ENCODE measurements at regions not wholly inside any gene's neighbourhood (a gene's known extent, or its start where the extent isn't known, plus 50 kb on each side); places are given as distances from the start of the nearest gene placed in this dataset.

DNA sequence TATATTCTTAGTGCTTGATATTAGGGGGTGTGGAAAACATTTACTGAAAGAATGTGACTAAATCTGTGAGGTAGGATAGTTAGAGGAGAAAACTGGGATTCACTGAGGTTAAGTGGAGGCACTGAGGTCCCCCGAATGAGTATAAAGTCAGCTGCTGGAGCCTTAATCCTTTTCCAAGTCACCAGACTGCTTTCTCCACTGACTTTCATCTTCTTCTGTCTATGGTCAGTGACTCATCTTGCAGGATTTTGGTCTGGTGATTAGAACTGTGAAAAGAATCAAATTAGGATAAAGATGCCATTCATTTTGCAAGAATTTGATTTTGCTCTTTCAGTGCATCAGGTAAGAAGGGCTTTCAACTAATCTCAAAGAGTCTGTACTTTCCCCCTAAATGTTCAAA, 89.3 kb upstream of the ALDH1A1 start:
- Histone ChIP-seq H3K36me3 (ENCODE audit: insufficient read depth, low read length) (no peaks in the 10 kb centered on the region), H3K4me2 (ENCODE audit: low read depth, low read length, poor library complexity, severe bottlenecking) (no peak overlapping the region), H2AFZ (ENCODE audit: low read length) (no peak overlapping the region), H3K9ac (ENCODE audit: low read depth, low read length, poor library complexity, severe bottlenecking) (no peak overlapping the region), H3F3A (ENCODE audit: low read depth) (no peaks in the 10 kb centered on the region), H3K4me1 (ENCODE audit: insufficient read depth, low read length, poor library complexity, severe bottlenecking) (no peaks in the 10 kb centered on the region), H3K4me3 (ENCODE audit: low read length, poor library complexity, severe bottlenecking) (no peak overlapping the region), H3K79me2 (ENCODE audit: insufficient read depth, low read length) (no peaks in the 10 kb centered on the region), H3K9me3 (ENCODE audit: insufficient read depth, low read depth, low read length) (no peaks in the 10 kb centered on the region), H3K27me3 (ENCODE audit: insufficient read depth, low read length, poor library complexity, severe bottlenecking) (no peaks in the 10 kb centered on the region), H3K9me2 (replicated peaks; ENCODE audit: low read depth, low read length) (no peaks in the 10 kb centered on the region), H4K20me1 (ENCODE audit: insufficient read depth, low read length, poor library complexity, severe bottlenecking) (no peaks in the 10 kb centered on the region)
- no peak for TF ChIP-seq EZH2phosphoT487 (IDR thresholded peaks at IDR 0.05; ENCODE audit: borderline replicate concordance)
- TF ChIP-seq, protein P1, sequence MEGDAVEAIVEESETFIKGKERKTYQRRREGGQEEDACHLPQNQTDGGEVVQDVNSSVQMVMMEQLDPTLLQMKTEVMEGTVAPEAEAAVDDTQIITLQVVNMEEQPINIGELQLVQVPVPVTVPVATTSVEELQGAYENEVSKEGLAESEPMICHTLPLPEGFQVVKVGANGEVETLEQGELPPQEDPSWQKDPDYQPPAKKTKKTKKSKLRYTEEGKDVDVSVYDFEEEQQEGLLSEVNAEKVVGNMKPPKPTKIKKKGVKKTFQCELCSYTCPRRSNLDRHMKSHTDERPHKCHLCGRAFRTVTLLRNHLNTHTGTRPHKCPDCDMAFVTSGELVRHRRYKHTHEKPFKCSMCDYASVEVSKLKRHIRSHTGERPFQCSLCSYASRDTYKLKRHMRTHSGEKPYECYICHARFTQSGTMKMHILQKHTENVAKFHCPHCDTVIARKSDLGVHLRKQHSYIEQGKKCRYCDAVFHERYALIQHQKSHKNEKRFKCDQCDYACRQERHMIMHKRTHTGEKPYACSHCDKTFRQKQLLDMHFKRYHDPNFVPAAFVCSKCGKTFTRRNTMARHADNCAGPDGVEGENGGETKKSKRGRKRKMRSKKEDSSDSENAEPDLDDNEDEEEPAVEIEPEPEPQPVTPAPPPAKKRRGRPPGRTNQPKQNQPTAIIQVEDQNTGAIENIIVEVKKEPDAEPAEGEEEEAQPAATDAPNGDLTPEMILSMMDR (conservative IDR thresholded peaks at IDR 0.05; ENCODE audit: low read length), result no peak

DNA sequence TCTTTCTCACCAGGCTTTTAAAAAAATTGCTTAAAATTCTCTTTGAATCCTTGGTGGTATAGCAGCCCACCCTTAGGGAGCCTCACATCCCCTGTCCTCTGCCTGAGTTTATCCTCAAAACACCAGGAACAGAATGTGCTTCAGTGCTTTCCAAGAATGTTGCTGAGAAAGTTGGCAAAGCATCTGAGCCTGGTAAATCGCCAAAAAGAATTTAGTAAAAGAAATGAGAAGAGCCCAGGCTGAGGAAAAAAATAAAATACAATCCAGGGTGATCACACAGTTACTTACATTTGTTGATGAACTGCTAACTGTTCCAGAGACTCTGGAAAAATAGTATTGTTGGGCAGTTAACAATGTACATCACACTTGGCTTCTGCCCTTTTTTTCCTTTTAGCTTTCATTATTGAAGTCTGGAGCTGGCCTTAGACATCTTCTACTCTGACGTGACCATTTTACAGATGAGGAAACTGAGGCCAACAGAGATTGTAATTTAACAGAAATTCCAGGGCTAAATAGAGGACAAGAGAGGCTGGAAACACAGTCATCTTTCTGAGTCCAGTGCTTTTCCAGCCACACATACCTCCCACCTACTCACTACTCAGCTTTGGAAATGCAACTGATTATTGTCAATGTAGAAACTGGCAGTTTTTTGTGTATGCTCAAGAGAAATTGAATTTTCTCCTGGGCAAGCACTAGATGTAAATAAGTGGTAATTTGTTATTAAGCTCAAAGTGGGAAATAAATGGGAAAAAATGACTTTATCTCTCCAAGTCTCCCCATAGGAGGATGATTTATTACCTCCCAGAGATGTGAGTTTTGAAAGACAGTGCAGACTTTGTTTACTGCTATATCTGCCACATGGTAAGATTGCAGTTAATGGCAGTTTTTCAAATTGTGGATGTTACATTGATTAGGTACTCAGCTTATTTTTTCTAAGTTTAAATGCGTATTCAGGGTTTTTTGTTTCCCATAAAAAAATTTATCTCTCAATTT, 86.7 kb upstream of the ALDH1A1 start:
- Histone ChIP-seq H4K20me1 (ENCODE audit: insufficient read depth, low read length, poor library complexity, severe bottlenecking) (no peaks in the 10 kb centered on the region), H3K9me3 (ENCODE audit: insufficient read depth, low read depth, low read length) (no peaks in the 10 kb centered on the region), H2AFZ (ENCODE audit: low read length) (no peak overlapping the region), H3K4me3 (ENCODE audit: low read length, poor library complexity, severe bottlenecking) (no peak overlapping the region), H3K36me3 (ENCODE audit: insufficient read depth, low read length) (no peaks in the 10 kb centered on the region), H3K4me1 (ENCODE audit: insufficient read depth, low read length, poor library complexity, severe bottlenecking) (no peaks in the 10 kb centered on the region), H3F3A (ENCODE audit: low read depth) (no peaks in the 10 kb centered on the region), H3K4me2 (ENCODE audit: low read depth, low read length, poor library complexity, severe bottlenecking) (no peak overlapping the region), H3K9me2 (replicated peaks; ENCODE audit: low read depth, low read length) (no peaks in the 10 kb centered on the region), H3K27me3 (ENCODE audit: insufficient read depth, low read length, poor library complexity, severe bottlenecking) (no peaks in the 10 kb centered on the region), H3K79me2 (ENCODE audit: insufficient read depth, low read length) (no peaks in the 10 kb centered on the region), H3K9ac (ENCODE audit: low read depth, low read length, poor library complexity, severe bottlenecking) (no peak overlapping the region)
- TF ChIP-seq, protein P1 (conservative IDR thresholded peaks at IDR 0.05; ENCODE audit: low read length), result no peak
- no peak for TF ChIP-seq EZH2phosphoT487 (IDR thresholded peaks at IDR 0.05; ENCODE audit: borderline replicate concordance)

DNA sequence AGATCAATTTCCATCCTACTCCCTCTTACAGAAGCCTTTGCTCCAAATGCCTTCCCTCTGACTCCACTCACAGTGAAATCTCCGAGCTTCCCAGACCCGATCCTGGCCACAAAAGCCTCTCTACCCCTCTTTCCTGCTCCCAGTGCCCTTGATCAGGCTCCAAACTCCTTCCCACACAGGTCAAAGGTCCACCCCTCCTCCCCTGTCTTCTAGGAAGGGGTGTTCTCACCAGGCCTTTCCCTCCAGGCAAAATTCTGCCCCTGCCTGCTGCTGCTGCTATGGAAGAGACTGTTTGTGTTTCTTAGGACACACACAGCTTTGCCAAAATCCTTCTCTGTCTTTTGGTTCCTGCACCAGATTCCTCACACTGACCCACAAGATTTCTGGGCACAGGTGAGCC, 85.8 kb upstream of the ALDH1A1 start:
- TF ChIP-seq, protein P1 (conservative IDR thresholded peaks at IDR 0.05; ENCODE audit: low read length), result no peak
- no peak for TF ChIP-seq EZH2phosphoT487 (IDR thresholded peaks at IDR 0.05; ENCODE audit: borderline replicate concordance)
- H3K79me2 ChIP-seq (ENCODE audit: insufficient read depth, low read length), result no peaks in the 10 kb centered on the region
- no peaks in the 10 kb centered on the region for H3F3A ChIP-seq (ENCODE audit: low read depth)
- H3K27me3 ChIP-seq (ENCODE audit: insufficient read depth, low read length, poor library complexity, severe bottlenecking), result no peaks in the 10 kb centered on the region
- H3K36me3 ChIP-seq (ENCODE audit: insufficient read depth, low read length), result no peaks in the 10 kb centered on the region
- no peaks in the 10 kb centered on the region for H3K9me3 ChIP-seq (ENCODE audit: insufficient read depth, low read depth, low read length)
- no peaks in the 10 kb centered on the region for H4K20me1 ChIP-seq (ENCODE audit: insufficient read depth, low read length, poor library complexity, severe bottlenecking)
- H2AFZ ChIP-seq (ENCODE audit: low read length), result no peak overlapping the region
- no peak overlapping the region for H3K4me3 ChIP-seq (ENCODE audit: low read length, poor library complexity, severe bottlenecking)
- H3K9me2 ChIP-seq (replicated peaks; ENCODE audit: low read depth, low read length), result no peaks in the 10 kb centered on the region
- H3K4me2 ChIP-seq (ENCODE audit: low read depth, low read length, poor library complexity, severe bottlenecking), result no peak overlapping the region
- no peak overlapping the region for H3K9ac ChIP-seq (ENCODE audit: low read depth, low read length, poor library complexity, severe bottlenecking)
- no peaks in the 10 kb centered on the region for H3K4me1 ChIP-seq (ENCODE audit: insufficient read depth, low read length, poor library complexity, severe bottlenecking)

Measured in Loucy (cell line).